ENCODE measurements at regions not wholly inside any gene's neighbourhood (a gene's known extent, or its start where the extent isn't known, plus 50 kb on each side); places are given as distances from the start of the nearest gene placed in this dataset.

DNA sequence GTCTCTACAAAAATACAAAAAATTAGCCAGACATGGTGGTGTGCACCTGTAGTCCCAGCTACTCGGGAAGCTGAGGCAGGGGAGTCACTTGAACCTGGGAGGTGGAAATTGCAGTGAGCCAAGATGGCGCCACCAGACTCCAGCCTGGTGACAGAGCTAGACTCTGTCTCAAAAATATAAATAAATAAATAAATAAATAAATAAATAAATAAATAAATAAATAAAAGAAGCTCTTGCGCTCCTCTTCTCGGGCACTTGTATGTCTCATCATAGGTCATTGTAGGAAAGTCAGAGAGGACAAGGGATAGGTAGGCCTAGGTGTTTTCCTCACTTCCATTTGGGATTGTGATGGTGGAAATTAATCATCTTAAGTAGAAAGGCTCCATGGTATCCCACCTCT, 252.8 kb downstream of the PIK3R1 start:
- H2AFZ ChIP-seq (replicated peaks): no peak overlapping the region
- Mint-ChIP-seq H3K27me3 (ENCODE audit: insufficient read depth, low read depth) (no peaks in the 10 kb centered on the region), H3K9me3 (no peaks in the 10 kb centered on the region), H3K36me3 (no peaks in the 10 kb centered on the region), H3K4me1 (no peaks in the 10 kb centered on the region), H3K27ac (no peak overlapping the region), H3K4me3 (no peak overlapping the region)
- no peak overlapping the region for H3K4me2 ChIP-seq
- H3K9me3 ChIP-seq (ENCODE audit: low read depth): no peaks in the 10 kb centered on the region
- H3K36me3 ChIP-seq: no peaks in the 10 kb centered on the region
- TF ChIP-seq EZH2phosphoT487 (IDR thresholded peaks at IDR 0.05) (no peak), EZH2 (IDR thresholded peaks at IDR 0.05) (no peak)
- TF ChIP-seq, protein P1, sequence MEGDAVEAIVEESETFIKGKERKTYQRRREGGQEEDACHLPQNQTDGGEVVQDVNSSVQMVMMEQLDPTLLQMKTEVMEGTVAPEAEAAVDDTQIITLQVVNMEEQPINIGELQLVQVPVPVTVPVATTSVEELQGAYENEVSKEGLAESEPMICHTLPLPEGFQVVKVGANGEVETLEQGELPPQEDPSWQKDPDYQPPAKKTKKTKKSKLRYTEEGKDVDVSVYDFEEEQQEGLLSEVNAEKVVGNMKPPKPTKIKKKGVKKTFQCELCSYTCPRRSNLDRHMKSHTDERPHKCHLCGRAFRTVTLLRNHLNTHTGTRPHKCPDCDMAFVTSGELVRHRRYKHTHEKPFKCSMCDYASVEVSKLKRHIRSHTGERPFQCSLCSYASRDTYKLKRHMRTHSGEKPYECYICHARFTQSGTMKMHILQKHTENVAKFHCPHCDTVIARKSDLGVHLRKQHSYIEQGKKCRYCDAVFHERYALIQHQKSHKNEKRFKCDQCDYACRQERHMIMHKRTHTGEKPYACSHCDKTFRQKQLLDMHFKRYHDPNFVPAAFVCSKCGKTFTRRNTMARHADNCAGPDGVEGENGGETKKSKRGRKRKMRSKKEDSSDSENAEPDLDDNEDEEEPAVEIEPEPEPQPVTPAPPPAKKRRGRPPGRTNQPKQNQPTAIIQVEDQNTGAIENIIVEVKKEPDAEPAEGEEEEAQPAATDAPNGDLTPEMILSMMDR (IDR thresholded peaks at IDR 0.05): no peak
- H4K20me1 ChIP-seq (ENCODE audit: low read depth): no peaks in the 10 kb centered on the region
- no peaks in the 10 kb centered on the region for H3K27me3 ChIP-seq
- H3K79me2 ChIP-seq (ENCODE audit: low read depth): no peaks in the 10 kb centered on the region
- DNase-seq (ENCODE audit: low spot score): no peak
- no peaks in the 10 kb centered on the region for H3K4me1 ChIP-seq
- H3K27ac ChIP-seq: no peak overlapping the region
- H3K4me3 ChIP-seq: no peak overlapping the region
- no peak overlapping the region for H3K9ac ChIP-seq
- no peaks in the 10 kb centered on the region for H3F3A ChIP-seq (ENCODE audit: low read depth)

DNA sequence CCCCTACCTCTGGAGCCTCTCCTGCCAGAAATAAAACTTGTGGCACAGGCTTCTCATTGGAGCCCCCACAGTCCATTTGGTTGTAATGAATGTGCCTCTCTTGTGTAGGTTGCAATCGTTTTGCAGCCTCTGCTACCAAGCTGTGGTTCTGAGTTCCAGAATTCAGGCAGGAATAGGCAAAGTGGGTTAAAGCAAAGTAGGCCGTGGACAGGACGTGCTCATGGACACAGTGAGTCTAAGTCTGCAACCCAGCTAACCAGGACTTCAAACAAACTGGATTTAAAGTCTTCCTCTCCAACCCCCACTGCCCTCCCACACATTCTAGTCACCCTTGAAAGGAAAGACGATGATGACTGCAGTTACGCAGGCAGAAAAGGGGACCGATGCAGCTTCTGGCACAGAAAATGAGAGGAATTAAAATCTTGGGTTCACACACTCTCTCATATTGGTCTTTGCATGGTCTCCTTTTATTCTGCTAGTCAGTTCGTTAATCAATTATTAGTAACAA, 260.0 kb downstream of the PIK3R1 start:
- no peaks in the 10 kb centered on the region for H3K36me3 Mint-ChIP-seq
- TF ChIP-seq, protein P1 (IDR thresholded peaks at IDR 0.05): no peak
- no peak for TF ChIP-seq EZH2 (IDR thresholded peaks at IDR 0.05)
- no peak for TF ChIP-seq EZH2phosphoT487 (IDR thresholded peaks at IDR 0.05)
- no peak for DNase-seq (ENCODE audit: low spot score)
- no peaks in the 10 kb centered on the region for H3K4me1 Mint-ChIP-seq
- H3K27ac Mint-ChIP-seq: no peak overlapping the region
- Histone ChIP-seq H4K20me1 (ENCODE audit: low read depth) (no peaks in the 10 kb centered on the region), H3K9ac (no peak overlapping the region), H3K9me3 (ENCODE audit: low read depth) (no peaks in the 10 kb centered on the region), H3K27ac (no peak overlapping the region), H3K4me2 (no peak overlapping the region), H3K36me3 (no peaks in the 10 kb centered on the region), H3K4me1 (no peaks in the 10 kb centered on the region), H3K4me3 (no peak overlapping the region), H3K27me3 (no peaks in the 10 kb centered on the region), H2AFZ (replicated peaks) (no peak overlapping the region), H3F3A (ENCODE audit: low read depth) (no peaks in the 10 kb centered on the region), H3K79me2 (ENCODE audit: low read depth) (no peaks in the 10 kb centered on the region)
- no peaks in the 10 kb centered on the region for H3K27me3 Mint-ChIP-seq (ENCODE audit: insufficient read depth, low read depth)
- H3K9me3 Mint-ChIP-seq: no peaks in the 10 kb centered on the region
- no peak overlapping the region for H3K4me3 Mint-ChIP-seq

GRCh38 chr5:68476854-68477253, 261.3 kb downstream of the PIK3R1 start:
- Histone ChIP-seq H3K4me2 (no peak overlapping the region), H3K4me1 (no peaks in the 10 kb centered on the region), H3K27me3 (no peaks in the 10 kb centered on the region), H3F3A (ENCODE audit: low read depth) (no peaks in the 10 kb centered on the region), H2AFZ (replicated peaks) (no peak overlapping the region), H3K27ac (no peak overlapping the region), H3K36me3 (no peaks in the 10 kb centered on the region), H3K79me2 (ENCODE audit: low read depth) (no peaks in the 10 kb centered on the region), H4K20me1 (ENCODE audit: low read depth) (no peaks in the 10 kb centered on the region), H3K4me3 (no peak overlapping the region), H3K9me3 (ENCODE audit: low read depth) (no peaks in the 10 kb centered on the region), H3K9ac (no peak overlapping the region)
- Mint-ChIP-seq H3K36me3 (no peaks in the 10 kb centered on the region), H3K4me3 (no peak overlapping the region), H3K9me3 (no peaks in the 10 kb centered on the region), H3K27me3 (ENCODE audit: insufficient read depth, low read depth) (no peaks in the 10 kb centered on the region), H3K27ac (no peak overlapping the region), H3K4me1 (no peaks in the 10 kb centered on the region)
- TF ChIP-seq, protein P1 (IDR thresholded peaks at IDR 0.05): peak; percentile 17
- TF ChIP-seq EZH2 (IDR thresholded peaks at IDR 0.05): no peak
- TF ChIP-seq EZH2phosphoT487 (IDR thresholded peaks at IDR 0.05): no peak
- no peak for DNase-seq (ENCODE audit: low spot score)

Measured in neural progenitor cell (in vitro differentiated cells).